Fibroblast of lung (primary cell): ENCODE measurements at regions not wholly inside any gene's neighbourhood (a gene's known extent, or its start where the extent isn't known, plus 50 kb on each side); places are given as distances from the start of the nearest gene placed in this dataset.

ENCODE experiments used
- DNase-seq, 2 donors: peaks; one replicate each; pipeline versions ENCODE4 v3.0.0 to v3.0.0-alpha.2; 2010; ENCODE audit warnings: low read depth in 2 of 2
- H2AFZ ChIP-seq: 2 replicates; pipeline ENCODE4 v1.5.1; 2012; ENCODE audit warnings: low read length, control low read depth, inconsistent platforms
- H3K27ac ChIP-seq: 2 replicates; pipeline ENCODE4 v1.5.1; 2011; ENCODE audit warnings: low read length, control low read depth; ENCODE audit not compliant: insufficient read depth
- H3K27me3 ChIP-seq: 2 replicates; pipeline ENCODE4 v1.5.1; 2011; ENCODE audit warnings: mild to moderate bottlenecking, low read length; ENCODE audit not compliant: control insufficient read depth, insufficient read depth
- H3K36me3 ChIP-seq: 2 replicates; pipeline ENCODE4 v1.5.1; 2011; ENCODE audit warnings: low read length; ENCODE audit not compliant: control insufficient read depth, insufficient read depth
- H3K4me1 ChIP-seq: 2 replicates; pipeline ENCODE4 v1.5.1; 2011; ENCODE audit warnings: low read length; ENCODE audit not compliant: control insufficient read depth, insufficient read depth; ENCODE audit errors: extremely low read depth
- H3K4me2 ChIP-seq: 2 replicates; pipeline ENCODE4 v1.5.1; 2011; ENCODE audit warnings: low read length, control low read depth; ENCODE audit not compliant: insufficient read depth; ENCODE audit errors: extremely low read depth
- H3K4me3 ChIP-seq, 4 experiments: fragments of 200-600 bp in 1 of 4; sonication (generic) in 1 of 4; replicated peaks in 1 of 4; 2 replicates each; pipeline ENCODE4 v1.5.1; 2011 to 2016; ENCODE audit warnings: low read length in 4 of 4, low read depth in 3 of 4, mild to moderate bottlenecking in 3 of 4, control low read depth in 2 of 4, inconsistent platforms in 1 of 4, mixed read lengths in 1 of 4; ENCODE audit not compliant: insufficient read depth in 1 of 4; ENCODE audit errors: control extremely low read depth in 1 of 4
- H3K79me2 ChIP-seq: 2 replicates; pipeline ENCODE4 v1.5.1; 2012; ENCODE audit warnings: mild to moderate bottlenecking, low read length, inconsistent platforms; ENCODE audit not compliant: control insufficient read depth, insufficient read depth
- H3K9ac ChIP-seq: 2 replicates; pipeline ENCODE4 v1.5.1; 2011; ENCODE audit warnings: mild to moderate bottlenecking, low read length, control low read depth; ENCODE audit not compliant: insufficient read depth
- H3K9me3 ChIP-seq: 2 replicates; pipeline ENCODE4 v1.5.1; 2012; ENCODE audit warnings: low read depth, low read length; ENCODE audit not compliant: control insufficient read depth, insufficient read depth
- H4K20me1 ChIP-seq: 2 replicates; pipeline ENCODE4 v1.5.1; 2011; ENCODE audit warnings: low read length; ENCODE audit not compliant: control insufficient read depth, insufficient read depth; ENCODE audit errors: extremely low read depth
- EZH2 ChIP-seq: IDR thresholded peaks from 2 replicates; pipeline ENCODE4 v1.5.1; 2012; ENCODE audit warnings: low read length, control low read depth, mild to moderate bottlenecking; ENCODE audit errors: missing control alignments
- TF ChIP-seq, protein P1 (sequence below), 2 donors: IDR thresholded peaks in 1 of 2; conservative IDR thresholded peaks in 1 of 2; 1 replicate in 1 of 2; 2 replicates in 1 of 2; pipeline ENCODE4 v1.5.1; 2011 to 2012; ENCODE audit warnings: low read length in 2 of 2, control low read depth in 1 of 2, inconsistent platforms in 1 of 2, low read depth in 1 of 2, mild to moderate bottlenecking in 1 of 2

DNA sequence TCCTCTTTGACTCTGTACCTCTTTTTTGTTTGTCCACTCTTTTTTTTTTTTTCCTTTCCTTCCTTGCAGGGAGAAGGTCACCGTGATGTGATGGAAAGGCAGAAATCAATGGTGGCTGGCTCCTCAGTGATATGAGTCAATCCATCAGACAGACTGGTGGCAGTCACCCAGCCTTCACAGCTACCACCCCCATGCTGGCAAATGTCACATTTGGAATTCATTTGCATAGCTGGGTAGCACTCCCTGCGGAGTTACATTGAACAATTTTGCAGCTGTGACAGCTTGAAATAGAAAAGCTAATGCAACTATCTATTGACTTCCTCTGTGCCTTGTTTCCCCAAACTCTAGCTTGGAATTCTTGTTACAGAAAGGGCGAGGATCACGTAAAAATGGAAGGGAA lies 668.4 kb downstream of the C6orf118 start:
- Histone ChIP-seq H3K27ac (no peak overlapping the region), H3K79me2 (no peaks in the 10 kb centered on the region), H3K4me3 (no peak overlapping the region), H4K20me1 (no peaks in the 10 kb centered on the region), H3K9me3 (no peaks in the 10 kb centered on the region), H2AFZ (no peak overlapping the region), H3K4me1 (no peaks in the 10 kb centered on the region), H3K36me3 (no peaks in the 10 kb centered on the region), H3K4me2 (no peak overlapping the region), H3K27me3 (no peaks in the 10 kb centered on the region), H3K9ac (no peak overlapping the region)
- no peak for DNase-seq
- TF ChIP-seq, protein P1, sequence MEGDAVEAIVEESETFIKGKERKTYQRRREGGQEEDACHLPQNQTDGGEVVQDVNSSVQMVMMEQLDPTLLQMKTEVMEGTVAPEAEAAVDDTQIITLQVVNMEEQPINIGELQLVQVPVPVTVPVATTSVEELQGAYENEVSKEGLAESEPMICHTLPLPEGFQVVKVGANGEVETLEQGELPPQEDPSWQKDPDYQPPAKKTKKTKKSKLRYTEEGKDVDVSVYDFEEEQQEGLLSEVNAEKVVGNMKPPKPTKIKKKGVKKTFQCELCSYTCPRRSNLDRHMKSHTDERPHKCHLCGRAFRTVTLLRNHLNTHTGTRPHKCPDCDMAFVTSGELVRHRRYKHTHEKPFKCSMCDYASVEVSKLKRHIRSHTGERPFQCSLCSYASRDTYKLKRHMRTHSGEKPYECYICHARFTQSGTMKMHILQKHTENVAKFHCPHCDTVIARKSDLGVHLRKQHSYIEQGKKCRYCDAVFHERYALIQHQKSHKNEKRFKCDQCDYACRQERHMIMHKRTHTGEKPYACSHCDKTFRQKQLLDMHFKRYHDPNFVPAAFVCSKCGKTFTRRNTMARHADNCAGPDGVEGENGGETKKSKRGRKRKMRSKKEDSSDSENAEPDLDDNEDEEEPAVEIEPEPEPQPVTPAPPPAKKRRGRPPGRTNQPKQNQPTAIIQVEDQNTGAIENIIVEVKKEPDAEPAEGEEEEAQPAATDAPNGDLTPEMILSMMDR (conservative IDR thresholded peaks at IDR 0.05 in 1 of 2, IDR thresholded peaks at IDR 0.05 in 1 of 2; ENCODE audit: low read depth in 1 of 2, low read length in 2 of 2): no peak
- TF ChIP-seq EZH2: no peak

DNA sequence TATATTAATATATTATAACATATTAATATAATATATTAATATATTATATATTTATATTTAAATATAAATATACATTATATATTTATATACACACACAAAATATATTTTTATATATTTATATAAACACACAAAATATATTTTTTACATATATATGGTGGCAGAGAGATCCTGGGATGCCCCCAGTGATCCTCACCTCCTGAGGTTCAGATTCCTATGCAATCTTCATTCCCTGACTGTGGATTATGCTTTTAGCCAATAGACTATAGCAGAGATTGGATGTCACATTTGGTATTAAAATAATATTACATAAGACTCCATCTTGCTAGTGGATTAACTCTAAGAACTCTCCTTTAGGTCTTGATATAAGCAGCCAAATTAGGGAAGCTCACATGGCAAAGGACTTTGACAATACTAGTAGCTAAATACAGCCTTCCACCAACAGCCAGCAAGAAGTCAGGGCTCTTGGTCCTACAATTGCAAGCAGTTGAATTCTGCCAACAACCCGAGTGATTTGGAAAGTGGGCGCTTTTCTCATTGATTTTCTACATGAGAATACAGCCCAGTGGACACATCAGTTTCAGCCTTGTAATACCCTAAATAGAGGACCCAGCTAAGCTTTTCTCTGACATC lies 681.0 kb downstream of the C6orf118 start:
- Histone ChIP-seq H3K9me3 (no peaks in the 10 kb centered on the region), H3K4me2 (no peak overlapping the region), H3K79me2 (no peaks in the 10 kb centered on the region), H3K4me1 (no peaks in the 10 kb centered on the region), H3K27me3 (no peaks in the 10 kb centered on the region), H4K20me1 (no peaks in the 10 kb centered on the region), H2AFZ (no peak overlapping the region), H3K4me3 (no peak overlapping the region), H3K36me3 (no peaks in the 10 kb centered on the region), H3K9ac (no peak overlapping the region), H3K27ac (no peak overlapping the region)
- TF ChIP-seq, protein P1 (conservative IDR thresholded peaks at IDR 0.05 in 1 of 2, IDR thresholded peaks at IDR 0.05 in 1 of 2; ENCODE audit: low read depth in 1 of 2, low read length in 2 of 2): no peak
- TF ChIP-seq EZH2: no peak
- DNase-seq: no peak

DNA sequence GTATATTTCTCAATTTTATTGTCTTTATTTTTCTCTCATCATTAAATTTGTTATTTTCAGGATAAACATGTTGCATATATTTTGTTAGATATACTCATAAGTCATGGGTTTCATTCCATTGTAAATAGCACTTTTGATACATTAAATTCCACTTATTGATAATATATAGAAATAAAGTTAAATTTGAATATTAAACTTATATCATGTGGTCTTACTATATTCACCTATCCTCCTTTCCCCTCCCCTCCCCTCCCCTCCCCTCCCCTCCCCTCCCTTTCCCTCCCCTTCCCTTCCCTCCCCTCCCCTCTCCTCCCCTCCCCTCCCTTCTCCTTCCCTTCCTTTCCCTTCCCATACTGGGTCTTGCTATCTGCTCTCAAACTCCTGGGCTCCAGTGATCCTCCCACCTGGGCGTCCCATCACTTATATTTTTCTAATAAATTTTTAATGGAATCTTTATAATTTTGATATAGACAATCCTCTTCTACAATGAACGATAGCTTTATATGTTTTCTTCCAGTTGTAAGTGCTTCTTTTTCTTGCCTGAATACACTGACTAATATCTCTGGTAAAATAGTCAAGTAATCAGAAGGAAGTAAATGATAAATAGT lies 692.4 kb downstream of the C6orf118 start:
- no peaks in the 10 kb centered on the region for H3K4me1 ChIP-seq
- H2AFZ ChIP-seq: no peak overlapping the region
- no peak overlapping the region for H3K9ac ChIP-seq
- H3K79me2 ChIP-seq: no peaks in the 10 kb centered on the region
- H3K27me3 ChIP-seq: no peaks in the 10 kb centered on the region
- TF ChIP-seq, protein P1 (conservative IDR thresholded peaks at IDR 0.05 in 1 of 2, IDR thresholded peaks at IDR 0.05 in 1 of 2; ENCODE audit: low read depth in 1 of 2, low read length in 2 of 2): no peak
- no peak for TF ChIP-seq EZH2
- H4K20me1 ChIP-seq: no peaks in the 10 kb centered on the region
- H3K36me3 ChIP-seq: no peaks in the 10 kb centered on the region
- H3K27ac ChIP-seq: no peak overlapping the region
- no peak overlapping the region for H3K4me2 ChIP-seq
- H3K4me3 ChIP-seq: no peak overlapping the region
- DNase-seq: no peak
- H3K9me3 ChIP-seq: no peaks in the 10 kb centered on the region
